OCI-LY7 (cell line): ENCODE measurements at regions not wholly inside any gene's neighbourhood (a gene's known extent, or its start where the extent isn't known, plus 50 kb on each side); places are given as distances from the start of the nearest gene placed in this dataset.

ENCODE experiments used
- EZH2phosphoT487 ChIP-seq: fragments of 200-600 bp; sonication (generic); IDR thresholded peaks from 2 replicates; pipeline ENCODE4 v1.6.1; 2018; ENCODE audit warnings: low read depth, borderline replicate concordance, mild to moderate bottlenecking, mixed run types, antibody characterized with exemption, low read length, moderate library complexity, mixed read lengths
- TF ChIP-seq, protein P1 (sequence below): fragments of 200-600 bp; sonication (generic); conservative IDR thresholded peaks from 2 replicates; pipeline ENCODE4 v1.5.1; 2014; ENCODE audit warnings: mild to moderate bottlenecking, antibody characterized with exemption, low read length, moderate library complexity, mixed read lengths

DNA sequence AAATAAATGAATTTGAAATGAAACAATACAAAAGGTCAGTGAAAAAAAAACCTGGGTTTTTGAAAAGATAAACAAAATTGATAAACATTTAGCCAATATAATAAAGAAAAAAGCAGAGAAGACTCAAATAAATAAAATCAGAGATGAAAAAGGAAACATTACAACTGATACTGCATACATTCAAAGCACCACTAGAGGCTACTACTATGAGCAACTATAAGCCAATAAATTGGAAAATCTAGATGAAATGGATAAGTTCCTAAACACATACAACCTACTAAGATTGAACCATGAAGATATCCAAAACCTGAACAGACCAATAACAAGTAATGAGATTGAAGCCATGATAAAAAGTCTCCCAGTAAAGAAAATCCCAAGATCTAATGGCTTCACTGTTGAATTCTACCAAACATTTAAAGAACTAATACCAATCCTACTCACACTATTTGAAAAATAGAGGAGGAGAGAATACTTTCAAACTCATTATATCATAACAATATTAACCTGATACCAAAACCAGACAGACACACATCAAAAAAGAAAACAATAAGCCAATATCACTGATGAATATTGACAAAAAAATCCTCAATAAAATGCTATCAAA, 80.8 kb upstream of the CERS6 start:
- TF ChIP-seq, protein P1, sequence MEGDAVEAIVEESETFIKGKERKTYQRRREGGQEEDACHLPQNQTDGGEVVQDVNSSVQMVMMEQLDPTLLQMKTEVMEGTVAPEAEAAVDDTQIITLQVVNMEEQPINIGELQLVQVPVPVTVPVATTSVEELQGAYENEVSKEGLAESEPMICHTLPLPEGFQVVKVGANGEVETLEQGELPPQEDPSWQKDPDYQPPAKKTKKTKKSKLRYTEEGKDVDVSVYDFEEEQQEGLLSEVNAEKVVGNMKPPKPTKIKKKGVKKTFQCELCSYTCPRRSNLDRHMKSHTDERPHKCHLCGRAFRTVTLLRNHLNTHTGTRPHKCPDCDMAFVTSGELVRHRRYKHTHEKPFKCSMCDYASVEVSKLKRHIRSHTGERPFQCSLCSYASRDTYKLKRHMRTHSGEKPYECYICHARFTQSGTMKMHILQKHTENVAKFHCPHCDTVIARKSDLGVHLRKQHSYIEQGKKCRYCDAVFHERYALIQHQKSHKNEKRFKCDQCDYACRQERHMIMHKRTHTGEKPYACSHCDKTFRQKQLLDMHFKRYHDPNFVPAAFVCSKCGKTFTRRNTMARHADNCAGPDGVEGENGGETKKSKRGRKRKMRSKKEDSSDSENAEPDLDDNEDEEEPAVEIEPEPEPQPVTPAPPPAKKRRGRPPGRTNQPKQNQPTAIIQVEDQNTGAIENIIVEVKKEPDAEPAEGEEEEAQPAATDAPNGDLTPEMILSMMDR, result peak; percentile 52
- no peak for TF ChIP-seq EZH2phosphoT487
